ES-I3 (cell line): ENCODE measurements at regions not wholly inside any gene's neighbourhood (a gene's known extent, or its start where the extent isn't known, plus 50 kb on each side); places are given as distances from the start of the nearest gene placed in this dataset.
"Not testable (repeated sequence)": the region's sequence is repeated elsewhere in the genome, so short reads cannot be mapped to it uniquely, and the experiment has no call there.

Source experiments
- H3K36me3 ChIP-seq: 2 replicates; pipeline ENCODE4 v1.6.1; 2013; ENCODE audit warnings: mild to moderate bottlenecking, low read length, control low read depth, moderate library complexity; ENCODE audit not compliant: insufficient read depth
- H3K4me1 ChIP-seq: 2 replicates; pipeline ENCODE4 v1.6.1; 2013; ENCODE audit warnings: mild to moderate bottlenecking, control low read depth, low read length; ENCODE audit not compliant: insufficient read depth
- H3K9ac ChIP-seq: 2 replicates; pipeline ENCODE4 v1.6.1; 2013; ENCODE audit warnings: low read depth, mild to moderate bottlenecking, low read length, moderate library complexity
- H3K9me3 ChIP-seq: 2 replicates; pipeline ENCODE4 v1.6.1; 2013; ENCODE audit warnings: mild to moderate bottlenecking, low read length, moderate library complexity; ENCODE audit not compliant: control insufficient read depth, insufficient read depth

DNA sequence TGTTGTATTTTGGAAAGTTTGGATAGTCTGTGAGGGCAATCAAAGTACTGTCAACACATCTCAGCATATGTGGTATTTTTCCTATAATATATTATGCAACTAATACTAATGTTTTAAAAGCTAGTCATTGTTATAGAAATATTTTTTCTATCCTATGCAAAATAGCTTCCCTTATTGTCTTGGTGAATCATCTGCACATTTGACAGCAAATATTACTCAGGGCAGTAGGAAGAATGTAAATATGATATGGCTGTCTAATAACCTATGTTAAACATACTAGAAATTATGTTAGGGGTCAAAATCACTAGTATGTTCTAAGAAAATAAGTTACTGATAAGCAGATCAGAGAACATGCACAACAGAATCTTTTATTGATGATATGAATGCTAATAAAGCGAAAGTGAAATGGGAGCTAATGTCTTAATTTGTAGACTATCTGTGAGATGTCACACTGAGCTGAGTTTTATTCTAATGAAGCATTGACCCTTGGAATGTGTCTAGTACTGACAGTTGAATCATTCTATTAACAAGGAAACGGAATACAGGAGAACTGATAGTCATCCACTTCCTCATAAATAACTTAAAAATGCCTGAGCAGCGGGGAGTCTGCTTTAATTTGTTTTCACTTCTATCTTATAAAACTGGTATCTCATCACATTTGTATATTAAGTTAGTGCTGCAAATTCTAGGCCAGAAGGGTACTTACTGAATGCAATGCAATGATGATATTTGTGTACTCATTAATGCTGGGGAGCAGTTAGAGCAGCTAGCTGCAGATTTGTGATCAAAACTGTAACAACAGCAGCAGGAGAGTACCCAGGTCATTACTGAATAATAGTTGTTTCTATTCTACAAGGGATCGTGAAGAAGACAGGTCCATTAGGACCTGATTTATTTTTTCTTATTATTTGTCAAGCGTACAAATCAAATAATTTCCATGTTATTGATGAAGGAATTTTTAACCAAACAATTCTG, 440.3 kb upstream of the AADAT start:
- Histone ChIP-seq H3K36me3 (no peaks in the 10 kb centered on the region), H3K9ac (no peak overlapping the region), H3K4me1 (no peaks in the 10 kb centered on the region; the same call in 1 of the 2 replicates), H3K9me3 (no peaks in the 10 kb centered on the region)

DNA sequence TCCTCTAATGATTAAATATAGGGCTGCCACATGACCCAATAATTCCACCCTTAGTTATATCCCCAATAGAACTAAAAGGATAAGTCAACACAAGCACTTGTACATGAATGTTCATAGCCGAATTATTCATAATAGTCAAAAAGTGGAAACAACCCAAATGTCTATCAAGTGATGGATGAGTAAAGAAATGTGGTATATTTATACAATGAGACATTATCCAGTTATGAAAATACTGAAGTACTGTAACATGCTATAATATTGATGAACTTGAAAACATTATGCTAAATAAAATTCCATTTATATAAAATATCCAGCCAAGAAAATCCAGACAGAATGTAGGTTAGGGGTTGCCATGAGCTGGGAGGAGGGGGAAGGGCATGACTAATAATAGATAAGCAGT, 436.7 kb upstream of the AADAT start:
- no peaks in the 10 kb centered on the region for H3K36me3 ChIP-seq
- no peak overlapping the region for H3K9ac ChIP-seq
- no peaks in the 10 kb centered on the region; the same call in 1 of the 2 replicates for H3K4me1 ChIP-seq
- no peaks in the 10 kb centered on the region for H3K9me3 ChIP-seq

- H3K9me3 ChIP-seq: no peaks in the 10 kb centered on the region
These were observed 432.7 kb upstream of the AADAT start for GRCh38 chr4:170522427-170522970.

DNA sequence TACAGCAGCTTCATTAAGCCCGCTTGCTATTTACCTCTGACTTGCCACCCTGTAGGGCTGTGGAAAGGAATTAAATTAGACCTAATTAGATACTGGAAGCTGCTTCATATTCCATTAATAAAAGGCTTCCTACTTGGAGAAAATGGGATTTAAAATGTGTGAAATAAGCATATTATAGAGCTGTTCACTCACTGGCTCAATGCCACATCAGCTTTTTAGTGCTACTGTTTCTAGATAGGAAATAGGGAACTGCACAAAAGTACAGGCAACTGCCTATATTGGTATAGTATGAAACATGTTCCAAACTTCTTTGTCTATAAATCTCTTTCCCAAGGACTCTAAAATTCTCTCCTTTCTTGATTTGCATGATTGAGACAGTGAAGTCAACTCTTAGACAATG, 407.9 kb upstream of the AADAT start:
- H3K9me3 ChIP-seq: no peaks in the 10 kb centered on the region
- H3K9ac ChIP-seq: no peak overlapping the region
- H3K4me1 ChIP-seq: no peaks in the 10 kb centered on the region
- no peaks in the 10 kb centered on the region for H3K36me3 ChIP-seq

More at GRCh38 chr4:170522427-170522970, 432.7 kb upstream of the AADAT start:
- Histone ChIP-seq H3K36me3 (no peaks in the 10 kb centered on the region), H3K4me1 (no peaks in the 10 kb centered on the region; the same call in 1 of the 2 replicates), H3K9ac (no peak overlapping the region)

DNA sequence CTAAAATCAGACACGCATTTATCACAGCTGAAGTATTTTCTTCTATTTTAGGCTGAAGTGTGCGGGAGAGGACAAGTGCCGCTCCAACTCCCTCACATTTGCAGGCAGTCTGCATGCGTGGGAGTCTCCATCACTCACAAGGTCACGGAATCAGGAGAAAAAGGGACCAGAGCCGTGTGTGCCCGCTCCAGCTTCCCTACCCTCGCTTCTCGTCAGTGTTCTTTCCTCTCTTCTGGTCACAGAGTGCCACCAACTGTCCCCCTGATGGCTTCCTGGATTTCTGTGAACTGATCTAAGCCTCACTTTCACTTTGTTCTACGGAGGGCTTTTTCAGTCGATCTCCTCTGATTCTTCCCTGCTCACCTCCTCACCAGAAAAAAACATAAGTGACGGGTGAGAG, 407.4 kb upstream of the AADAT start:
- Histone ChIP-seq H3K36me3 (no peaks in the 10 kb centered on the region), H3K9me3 (no peaks in the 10 kb centered on the region), H3K4me1 (no peaks in the 10 kb centered on the region), H3K9ac (no peak overlapping the region)

DNA sequence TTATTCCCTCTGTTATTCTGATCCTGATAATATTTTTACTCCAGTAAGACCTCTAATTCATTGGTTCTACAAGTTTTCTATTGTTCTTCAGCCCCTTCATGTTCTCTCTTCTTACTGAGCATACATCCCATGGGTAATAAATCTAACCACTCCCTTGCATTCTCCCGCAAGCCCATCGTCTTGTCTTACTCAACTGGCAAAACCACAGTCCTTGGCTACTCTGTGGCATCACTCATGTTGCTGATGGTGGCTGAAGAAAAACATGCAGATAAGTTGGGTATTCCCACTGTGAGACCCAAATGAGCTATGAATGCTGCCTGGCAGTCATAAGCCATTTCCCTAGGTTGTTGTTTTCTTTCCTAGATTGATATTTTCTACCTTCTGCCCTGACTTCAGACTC, 402.2 kb upstream of the AADAT start:
- H3K36me3 ChIP-seq: no peaks in the 10 kb centered on the region
- H3K9me3 ChIP-seq: no peaks in the 10 kb centered on the region
- H3K9ac ChIP-seq: no peak overlapping the region
- H3K4me1 ChIP-seq: no peaks in the 10 kb centered on the region

DNA sequence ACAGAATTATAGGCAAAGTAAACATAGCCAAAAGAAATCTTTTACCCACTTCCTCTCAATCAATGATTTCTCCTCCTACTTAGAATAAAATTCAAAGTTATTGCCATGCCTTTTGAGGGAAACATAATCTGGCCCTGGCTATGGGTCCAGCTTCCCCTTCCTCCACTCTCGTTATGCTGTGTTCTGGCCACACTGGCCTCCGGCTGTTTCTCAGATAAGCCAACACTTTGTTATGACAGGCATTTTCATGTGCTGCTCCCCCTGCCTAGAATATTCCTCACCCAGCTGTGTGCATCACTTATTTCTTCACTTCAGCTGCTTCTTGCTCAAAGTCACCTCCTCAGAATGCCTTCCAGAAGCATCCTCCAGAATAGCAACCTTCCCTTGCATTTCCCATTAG, 386.6 kb upstream of the AADAT start:
- no peaks in the 10 kb centered on the region for H3K36me3 ChIP-seq
- no peaks in the 10 kb centered on the region for H3K4me1 ChIP-seq

GRCh38 chr4:170465429-170465828, 375.7 kb upstream of the AADAT start:
- no peaks in the 10 kb centered on the region for H3K36me3 ChIP-seq
- H3K4me1 ChIP-seq: no peaks in the 10 kb centered on the region; the same call in 1 of the 2 replicates
- no peaks in the 10 kb centered on the region for H3K9me3 ChIP-seq
- H3K9ac ChIP-seq: no peak overlapping the region

More for the DNA sequence above, 386.6 kb upstream of the AADAT start:
- Histone ChIP-seq H3K9me3 (no peaks in the 10 kb centered on the region), H3K9ac (no peak overlapping the region)

GRCh38 chr4:170464614-170465197, 374.9 kb upstream of the AADAT start:
- Histone ChIP-seq H3K9ac (no peak overlapping the region), H3K36me3 (no peaks in the 10 kb centered on the region), H3K9me3 (no peaks in the 10 kb centered on the region), H3K4me1 (no peaks in the 10 kb centered on the region; the same call in 1 of the 2 replicates)

DNA sequence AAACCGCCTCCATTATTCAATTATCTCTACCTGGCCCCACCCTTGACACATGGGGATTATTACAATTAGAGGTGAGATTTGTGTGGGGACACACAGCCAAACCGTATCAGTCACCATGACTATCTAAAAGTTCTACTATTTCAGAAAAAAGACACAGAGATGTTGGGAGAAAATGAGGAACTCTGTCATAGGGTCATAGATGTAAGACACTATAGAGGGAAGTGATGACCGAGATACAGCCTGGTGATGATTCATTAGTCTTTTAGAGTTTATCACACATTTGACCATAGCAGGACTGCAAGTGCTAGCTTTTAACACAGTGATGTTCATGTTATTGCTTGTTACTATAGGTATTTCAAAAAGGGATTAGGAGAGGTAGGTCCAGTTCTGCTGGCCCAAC, 357.0 kb upstream of the AADAT start:
- Histone ChIP-seq H3K36me3 (no peaks in the 10 kb centered on the region), H3K9ac (no peak overlapping the region), H3K4me1 (no peaks in the 10 kb centered on the region), H3K9me3 (no peaks in the 10 kb centered on the region)

DNA sequence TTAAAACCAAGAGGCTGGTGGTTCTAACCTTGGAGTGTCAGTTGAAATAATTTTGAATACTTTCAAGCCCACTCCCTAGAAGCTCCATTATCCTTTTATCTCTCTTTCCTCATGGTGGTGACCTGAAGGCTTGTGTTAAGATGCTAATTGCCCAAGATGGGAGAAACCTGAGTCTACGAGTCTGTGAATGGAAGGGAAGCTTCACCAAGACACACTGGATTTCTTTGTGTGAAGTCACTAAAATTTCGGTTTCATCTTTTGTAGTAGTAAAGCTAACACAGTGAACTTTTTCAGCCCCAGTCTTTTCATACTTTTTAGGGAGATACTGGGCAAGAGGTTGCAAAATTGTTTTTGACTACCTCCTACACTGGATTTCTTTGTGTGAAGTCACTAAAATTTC, 351.4 kb upstream of the AADAT start:
- not testable (repeated sequence) for H3K9me3 ChIP-seq, H3K4me1 ChIP-seq, H3K9ac ChIP-seq, H3K36me3 ChIP-seq

- H3K9ac ChIP-seq: no peak overlapping the region
- H3K36me3 ChIP-seq: no peaks in the 10 kb centered on the region
- no peaks in the 10 kb centered on the region for H3K9me3 ChIP-seq
- H3K4me1 ChIP-seq: peaks cover 2% of the 10 kb centered on the region; the same call in 1 of the 2 replicates
These were observed 339.2 kb upstream of the AADAT start for GRCh38 chr4:170428929-170429328.

DNA sequence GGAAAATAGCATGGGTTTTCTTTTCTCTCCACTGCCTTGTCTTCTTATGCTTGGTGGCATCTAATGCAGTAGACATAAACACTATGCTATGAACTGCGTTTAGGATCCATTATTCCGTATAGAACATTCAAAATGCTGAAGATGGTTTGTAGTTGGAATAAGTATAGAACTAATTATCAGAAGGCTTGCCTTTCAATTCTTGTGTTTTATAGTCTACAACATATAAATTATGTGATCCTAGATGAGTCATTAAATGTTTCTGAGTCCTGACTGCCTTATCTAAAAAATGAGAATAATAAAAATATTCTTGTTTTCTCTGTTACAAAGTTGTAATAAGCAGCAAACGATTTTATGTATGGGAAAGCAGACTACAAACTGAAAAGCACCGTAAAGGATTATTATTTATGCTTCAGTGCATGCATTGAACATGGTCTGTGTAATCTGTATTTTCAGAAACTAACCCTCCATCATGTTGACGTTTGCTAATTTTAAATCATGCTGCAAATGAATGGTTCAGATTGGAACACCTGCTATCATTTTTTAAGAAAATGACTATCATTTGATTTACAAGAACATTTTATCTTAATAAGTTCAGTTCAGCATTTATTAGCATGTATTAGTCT, 335.9 kb upstream of the AADAT start:
- no peaks in the 10 kb centered on the region for H3K9me3 ChIP-seq
- no peaks in the 10 kb centered on the region for H3K36me3 ChIP-seq
- peaks cover 2% of the 10 kb centered on the region; the same call in 1 of the 2 replicates for H3K4me1 ChIP-seq
- no peak overlapping the region for H3K9ac ChIP-seq

DNA sequence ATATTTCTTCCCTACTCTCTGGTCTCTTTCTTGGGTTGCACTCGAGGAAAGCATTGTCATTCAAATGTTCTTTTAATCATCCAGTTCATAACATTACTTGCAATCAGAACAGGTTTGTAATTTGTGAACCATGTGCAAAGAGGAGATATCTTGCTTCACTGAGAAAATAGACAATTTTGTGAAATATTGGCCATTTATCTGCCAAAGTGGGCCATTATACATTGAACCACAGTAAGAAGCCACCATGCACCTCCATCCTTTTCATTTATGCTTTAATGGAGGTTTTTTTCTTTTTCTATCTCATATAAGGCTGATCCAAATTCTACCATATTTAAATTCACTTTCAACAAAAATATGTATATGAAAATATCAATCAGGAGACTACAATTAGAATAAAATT, 335.3 kb upstream of the AADAT start:
- H3K4me1 ChIP-seq: peaks cover 2% of the 10 kb centered on the region; the same call in 1 of the 2 replicates
- H3K36me3 ChIP-seq: no peaks in the 10 kb centered on the region
- no peaks in the 10 kb centered on the region for H3K9me3 ChIP-seq
- H3K9ac ChIP-seq: no peak overlapping the region
